Neural cell (in vitro differentiated cells): ENCODE measurements at regions not wholly inside any gene's neighbourhood (a gene's known extent, or its start where the extent isn't known, plus 50 kb on each side); places are given as distances from the start of the nearest gene placed in this dataset.

ENCODE experiments used
- EP300 ChIP-seq: fragments of 450-650 bp; conservative IDR thresholded peaks from 2 replicates; pipeline ENCODE4 v1.6.1; 2014; ENCODE audit warnings: antibody characterized with exemption, mild to moderate bottlenecking, moderate library complexity; ENCODE audit not compliant: poor library complexity, severe bottlenecking
- EZH2 ChIP-seq: fragments of 200-600, 300-800 bp; shearing (Covaris generic), sonication (generic); IDR thresholded peaks from 2 replicates; pipeline ENCODE4 v1.6.1; 2014; ENCODE audit warnings: antibody characterized with exemption, low read length, borderline replicate concordance, mild to moderate bottlenecking; ENCODE audit not compliant: insufficient read depth, poor library complexity, severe bottlenecking
- MXI1 ChIP-seq: fragments of 450-650 bp; conservative IDR thresholded peaks from 2 replicates; pipeline ENCODE4 v1.6.1; 2014; ENCODE audit warnings: antibody characterized with exemption, mild to moderate bottlenecking; ENCODE audit not compliant: poor library complexity, severe bottlenecking
- POLR2AphosphoS5 ChIP-seq: IDR thresholded peaks from 2 replicates; pipeline ENCODE4 v1.6.1; 2012
- RAD21 ChIP-seq: fragments of 450-650 bp; conservative IDR thresholded peaks from 2 replicates; pipeline ENCODE4 v1.6.1; 2014; ENCODE audit warnings: antibody characterized with exemption, mild to moderate bottlenecking, moderate library complexity
- SMC3 ChIP-seq: fragments of 450-650 bp; conservative IDR thresholded peaks from 2 replicates; pipeline ENCODE4 v1.6.1; 2014; ENCODE audit warnings: antibody characterized with exemption, mild to moderate bottlenecking, moderate library complexity; ENCODE audit not compliant: poor library complexity
- TAF1 ChIP-seq: IDR thresholded peaks from 2 replicates; pipeline ENCODE4 v1.6.1; 2012; ENCODE audit warnings: low read depth
- TF ChIP-seq, protein P1 (sequence below): fragments of 450-650 bp; IDR thresholded peaks from 2 replicates; pipeline ENCODE4 v1.5.1; 2014; ENCODE audit warnings: antibody characterized with exemption, mild to moderate bottlenecking, moderate library complexity; ENCODE audit not compliant: poor library complexity, severe bottlenecking

DNA sequence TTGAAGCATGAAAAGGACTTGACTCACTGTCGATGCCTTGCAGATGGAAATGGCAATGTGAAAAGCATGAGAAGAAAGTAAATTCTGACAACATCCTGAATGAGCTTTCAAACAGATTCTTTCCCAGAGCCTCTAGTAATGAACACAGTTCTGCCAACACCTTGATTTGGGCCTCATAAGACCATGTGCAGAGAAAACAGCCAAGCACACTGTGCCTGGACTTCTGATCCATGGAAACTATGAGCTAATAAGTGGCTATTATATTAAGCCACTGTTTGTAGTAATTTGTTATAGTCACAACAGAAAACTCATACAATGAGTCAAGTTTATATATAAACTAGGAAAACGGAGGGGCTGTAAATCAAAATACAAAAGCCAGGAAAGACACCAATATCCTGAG, 477.3 kb downstream of the MBD2 start:
- TF ChIP-seq, protein P1, sequence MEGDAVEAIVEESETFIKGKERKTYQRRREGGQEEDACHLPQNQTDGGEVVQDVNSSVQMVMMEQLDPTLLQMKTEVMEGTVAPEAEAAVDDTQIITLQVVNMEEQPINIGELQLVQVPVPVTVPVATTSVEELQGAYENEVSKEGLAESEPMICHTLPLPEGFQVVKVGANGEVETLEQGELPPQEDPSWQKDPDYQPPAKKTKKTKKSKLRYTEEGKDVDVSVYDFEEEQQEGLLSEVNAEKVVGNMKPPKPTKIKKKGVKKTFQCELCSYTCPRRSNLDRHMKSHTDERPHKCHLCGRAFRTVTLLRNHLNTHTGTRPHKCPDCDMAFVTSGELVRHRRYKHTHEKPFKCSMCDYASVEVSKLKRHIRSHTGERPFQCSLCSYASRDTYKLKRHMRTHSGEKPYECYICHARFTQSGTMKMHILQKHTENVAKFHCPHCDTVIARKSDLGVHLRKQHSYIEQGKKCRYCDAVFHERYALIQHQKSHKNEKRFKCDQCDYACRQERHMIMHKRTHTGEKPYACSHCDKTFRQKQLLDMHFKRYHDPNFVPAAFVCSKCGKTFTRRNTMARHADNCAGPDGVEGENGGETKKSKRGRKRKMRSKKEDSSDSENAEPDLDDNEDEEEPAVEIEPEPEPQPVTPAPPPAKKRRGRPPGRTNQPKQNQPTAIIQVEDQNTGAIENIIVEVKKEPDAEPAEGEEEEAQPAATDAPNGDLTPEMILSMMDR, result no peak
- TF ChIP-seq RAD21 (no peak), TAF1 (no peak), EZH2 (no peak), MXI1 (no peak), POLR2AphosphoS5 (no peak), EP300 (no peak), SMC3 (no peak)
